ENCODE measurements at regions not wholly inside any gene's neighbourhood (a gene's known extent, or its start where the extent isn't known, plus 50 kb on each side); places are given as distances from the start of the nearest gene placed in this dataset.

- ChIA-PET CTCF (interaction anchor here (0.6 to 0.7 kb wide), 3 partner anchors 193 to 780 kb away, joined by 3 to 4 read pairs (median 3); no protein-coding TSS in a partner anchor), POLR2A (ENCODE audit: low non-redundant PET) (no interaction called here)
- H3K27ac ChIP-seq, result no peak overlapping the region
- DNase-seq (ENCODE audit: low spot score), result no peak
- TF ChIP-seq, protein P1, sequence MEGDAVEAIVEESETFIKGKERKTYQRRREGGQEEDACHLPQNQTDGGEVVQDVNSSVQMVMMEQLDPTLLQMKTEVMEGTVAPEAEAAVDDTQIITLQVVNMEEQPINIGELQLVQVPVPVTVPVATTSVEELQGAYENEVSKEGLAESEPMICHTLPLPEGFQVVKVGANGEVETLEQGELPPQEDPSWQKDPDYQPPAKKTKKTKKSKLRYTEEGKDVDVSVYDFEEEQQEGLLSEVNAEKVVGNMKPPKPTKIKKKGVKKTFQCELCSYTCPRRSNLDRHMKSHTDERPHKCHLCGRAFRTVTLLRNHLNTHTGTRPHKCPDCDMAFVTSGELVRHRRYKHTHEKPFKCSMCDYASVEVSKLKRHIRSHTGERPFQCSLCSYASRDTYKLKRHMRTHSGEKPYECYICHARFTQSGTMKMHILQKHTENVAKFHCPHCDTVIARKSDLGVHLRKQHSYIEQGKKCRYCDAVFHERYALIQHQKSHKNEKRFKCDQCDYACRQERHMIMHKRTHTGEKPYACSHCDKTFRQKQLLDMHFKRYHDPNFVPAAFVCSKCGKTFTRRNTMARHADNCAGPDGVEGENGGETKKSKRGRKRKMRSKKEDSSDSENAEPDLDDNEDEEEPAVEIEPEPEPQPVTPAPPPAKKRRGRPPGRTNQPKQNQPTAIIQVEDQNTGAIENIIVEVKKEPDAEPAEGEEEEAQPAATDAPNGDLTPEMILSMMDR (conservative IDR thresholded peaks at IDR 0.05; ENCODE audit: low read depth), result no peak
Observed at GRCh38 chr1:200464784-200465400, 55.1 kb upstream of the ZNF281 start.

Data from RWPE1 (cell line).